GM21576 (cell line): ENCODE measurements at regions not wholly inside any gene's neighbourhood (a gene's known extent, or its start where the extent isn't known, plus 50 kb on each side); places are given as distances from the start of the nearest gene placed in this dataset.

ENCODE experiments used
- ATAC-seq: cut with Tn5 transposase; IDR thresholded peaks from one replicate; pipeline ENCODE4 v1.9.1; 2021; ENCODE audit warnings: mild to moderate bottlenecking, moderate library complexity; ENCODE audit not compliant: unreplicated experiment

GRCh38 chr18:56323673-56324072 is 314.7 kb downstream of the TXNL1 start:
- no peak for ATAC-seq

GRCh38 chr18:56322406-56322805 is 316.0 kb downstream of the TXNL1 start:
- no peak for ATAC-seq

GRCh38 chr18:56321470-56321869 is 316.9 kb downstream of the TXNL1 start:
- ATAC-seq = peak; percentile 55

GRCh38 chr18:56319953-56320352 is 318.4 kb downstream of the TXNL1 start:
- peak; percentile 45 for ATAC-seq

GRCh38 chr18:56316727-56317126 is 321.7 kb downstream of the TXNL1 start:
- no peak for ATAC-seq

- ATAC-seq = no peak
Observed at GRCh38 chr18:56315363-56315762, 323.0 kb downstream of the TXNL1 start.

- ATAC-seq = no peak
Observed at GRCh38 chr18:56314396-56314795, 324.0 kb downstream of the TXNL1 start.

GRCh38 chr18:56312551-56313335 is 325.6 kb downstream of the TXNL1 start:
- no peak for ATAC-seq

GRCh38 chr18:56309104-56309503 is 329.3 kb downstream of the TXNL1 start:
- no peak for ATAC-seq

GRCh38 chr18:56307354-56308170 is 330.8 kb downstream of the TXNL1 start:
- no peak for ATAC-seq

- ATAC-seq = no peak
Observed at GRCh38 chr18:56306797-56307196, 331.6 kb downstream of the TXNL1 start.

GRCh38 chr18:56305583-56305982 is 332.8 kb downstream of the TXNL1 start:
- no peak for ATAC-seq

GRCh38 chr18:56302156-56302555 is 336.2 kb downstream of the TXNL1 start:
- no peak for ATAC-seq

- ATAC-seq = no peak
Observed at GRCh38 chr18:56299740-56300139, 338.7 kb downstream of the TXNL1 start.

GRCh38 chr18:56298935-56299334 is 339.5 kb downstream of the TXNL1 start:
- ATAC-seq = no peak

GRCh38 chr18:56296381-56296780 is 342.0 kb downstream of the TXNL1 start:
- ATAC-seq = no peak

- no peak for ATAC-seq
Observed at GRCh38 chr18:56294484-56295183, 343.8 kb downstream of the TXNL1 start.

- ATAC-seq = no peak
Observed at GRCh38 chr18:56291294-56291693, 347.1 kb downstream of the TXNL1 start.

- ATAC-seq = no peak
Observed at GRCh38 chr18:56289381-56289780, 349.0 kb downstream of the TXNL1 start.

GRCh38 chr18:56286775-56287325 is 351.5 kb downstream of the TXNL1 start:
- no peak for ATAC-seq

GRCh38 chr18:56285387-56286065 is 352.9 kb downstream of the TXNL1 start:
- no peak for ATAC-seq
